Kidney tubule cell (primary cell): ENCODE measurements at regions not wholly inside any gene's neighbourhood (a gene's known extent, or its start where the extent isn't known, plus 50 kb on each side); places are given as distances from the start of the nearest gene placed in this dataset.
"Not testable (repeated sequence)": the region's sequence is repeated elsewhere in the genome, so short reads cannot be mapped to it uniquely, and the experiment has no call there.

ENCODE experiments used
- DNase-seq: peaks from one replicate; pipeline ENCODE4 v3.0.0-alpha.2; 2018; ENCODE audit warnings: low spot score

DNA sequence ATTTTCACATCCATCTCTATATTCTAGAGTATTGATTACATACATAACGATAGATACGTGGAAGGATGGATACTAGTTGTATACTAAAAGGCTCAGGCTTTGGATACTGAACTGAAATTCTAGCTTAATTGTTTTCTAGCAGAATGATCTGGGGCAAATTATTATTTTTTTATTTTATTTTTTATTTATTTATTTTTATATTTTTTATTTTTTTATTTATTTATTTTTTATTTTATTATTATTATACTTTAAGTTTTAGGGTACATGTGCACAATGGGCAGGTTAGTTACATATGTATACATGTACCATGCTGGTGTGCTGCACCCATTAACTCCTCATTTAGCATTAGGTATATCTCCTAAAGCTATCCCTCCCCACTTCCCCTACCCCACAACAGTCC lies 432.6 kb upstream of the GRM7 start:
- DNase-seq: not testable (repeated sequence)

- no peak for DNase-seq
Measured at GRCh38 chr3:6435951-6436350, 425.0 kb upstream of the GRM7 start.

DNA sequence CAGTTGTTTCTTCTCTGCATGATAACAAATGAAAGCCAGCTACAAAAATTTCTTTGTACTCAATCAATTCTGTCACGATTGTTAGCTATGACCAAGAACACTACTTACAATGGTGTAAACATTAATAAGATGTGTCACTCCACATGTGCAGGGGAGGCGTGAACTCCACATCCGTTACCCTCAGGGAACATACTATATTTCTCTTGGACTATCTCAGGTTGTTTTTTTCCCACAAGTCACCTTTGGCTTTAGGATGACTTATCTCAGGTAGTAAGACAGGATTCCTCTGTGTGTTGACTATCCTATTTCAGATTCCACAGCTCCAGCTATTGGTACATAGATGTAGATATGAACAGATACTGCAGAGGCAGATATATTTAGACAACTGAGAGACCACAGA lies 423.3 kb upstream of the GRM7 start:
- DNase-seq: no peak

- no peak for DNase-seq
Measured at GRCh38 chr3:6438031-6438430, 422.9 kb upstream of the GRM7 start.

- DNase-seq: no peak
Measured at GRCh38 chr3:6439226-6439625, 421.7 kb upstream of the GRM7 start.

- no peak for DNase-seq
Measured at GRCh38 chr3:6439824-6440223, 421.1 kb upstream of the GRM7 start.

GRCh38 chr3:6444888-6445658 lies 415.8 kb upstream of the GRM7 start:
- peak; percentile 60 for DNase-seq

GRCh38 chr3:6447166-6447801 lies 413.6 kb upstream of the GRM7 start:
- no peak for DNase-seq

DNA sequence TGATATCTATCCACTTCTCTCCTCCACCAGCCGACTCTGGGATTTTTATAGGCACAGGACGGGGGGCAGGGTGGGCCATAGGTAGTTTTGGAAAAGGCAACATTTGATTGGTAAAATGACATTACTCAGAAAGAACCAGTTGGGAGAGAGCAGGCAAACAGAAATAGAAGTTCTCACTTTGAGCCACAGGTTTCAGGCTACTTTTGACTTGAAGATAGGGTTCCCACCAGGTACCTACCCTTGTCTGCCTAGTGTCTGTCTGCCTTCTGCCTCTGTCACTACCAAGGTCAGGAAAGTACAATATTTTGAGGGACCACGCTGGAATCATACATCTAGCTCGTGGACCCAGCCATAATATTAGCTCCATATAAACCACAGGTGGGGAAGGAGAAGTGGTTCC lies 412.9 kb upstream of the GRM7 start:
- DNase-seq: no peak

- DNase-seq: peak; percentile 30
Measured at GRCh38 chr3:6449099-6449498, 411.8 kb upstream of the GRM7 start.

DNA sequence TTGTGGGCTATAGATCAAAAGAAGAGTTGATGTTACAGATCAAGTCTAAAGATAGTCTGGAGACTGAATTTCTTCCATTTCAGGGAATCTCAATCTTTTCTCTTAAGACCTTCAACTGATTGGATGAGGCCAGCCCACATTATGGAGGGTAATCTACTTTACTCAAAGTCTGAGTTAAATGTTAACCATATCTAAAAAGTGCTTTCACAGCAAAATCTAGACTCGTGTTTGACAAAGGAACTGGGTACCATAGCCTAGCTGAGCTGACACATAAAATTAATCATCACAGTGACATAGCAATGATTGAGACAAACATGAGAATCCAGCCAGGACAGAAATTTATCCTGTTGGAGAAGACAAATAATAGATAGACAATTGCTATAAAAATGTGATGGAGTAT lies 407.9 kb upstream of the GRM7 start:
- DNase-seq: no peak

GRCh38 chr3:6455031-6455430 lies 405.9 kb upstream of the GRM7 start:
- DNase-seq: no peak

- no peak for DNase-seq
Measured at GRCh38 chr3:6467186-6467585, 393.7 kb upstream of the GRM7 start.

DNA sequence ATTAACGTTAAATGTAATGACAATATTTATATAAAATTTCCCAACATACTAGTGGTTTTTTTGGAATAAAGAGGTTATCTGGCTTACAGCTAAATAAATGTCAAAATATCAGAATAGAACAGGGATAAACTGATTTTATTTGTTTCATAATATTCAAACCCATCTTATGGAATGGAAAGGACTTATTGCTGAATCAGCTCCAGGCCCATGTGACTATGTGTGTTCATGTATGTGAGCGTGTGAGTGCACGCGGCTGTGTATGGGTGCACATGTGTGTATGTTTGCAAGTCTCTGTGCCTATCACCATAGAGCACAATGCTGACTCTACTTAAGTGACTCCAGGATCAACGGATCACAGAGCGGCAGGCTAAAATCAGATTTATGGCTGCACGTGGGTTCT lies 392.3 kb upstream of the GRM7 start:
- DNase-seq: no peak

GRCh38 chr3:6471744-6472143 lies 389.2 kb upstream of the GRM7 start:
- DNase-seq: no peak

- not testable (repeated sequence) for DNase-seq
Measured at GRCh38 chr3:6490487-6491327, 370.2 kb upstream of the GRM7 start.

DNA sequence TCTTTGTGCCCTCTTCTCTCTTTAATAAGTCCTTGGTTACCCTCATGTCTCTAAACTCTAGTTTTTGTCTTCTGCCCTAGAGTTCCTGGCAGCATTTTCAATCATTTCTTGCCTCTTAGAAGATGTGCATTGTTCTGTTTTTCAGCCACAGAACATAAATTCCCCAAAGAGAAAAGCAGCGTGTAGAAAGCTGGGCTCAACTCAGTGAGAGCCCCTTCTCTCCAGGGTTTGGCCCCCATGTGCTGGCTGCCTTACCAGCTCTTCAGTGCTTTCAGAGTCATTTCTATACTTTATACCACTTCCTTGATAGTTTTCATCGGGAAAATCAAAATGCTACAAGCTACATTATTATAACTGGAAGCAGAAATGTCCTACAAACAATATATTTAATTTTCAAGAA lies 369.1 kb upstream of the GRM7 start:
- DNase-seq: no peak

GRCh38 chr3:6492306-6492705 lies 368.6 kb upstream of the GRM7 start:
- DNase-seq: no peak

DNA sequence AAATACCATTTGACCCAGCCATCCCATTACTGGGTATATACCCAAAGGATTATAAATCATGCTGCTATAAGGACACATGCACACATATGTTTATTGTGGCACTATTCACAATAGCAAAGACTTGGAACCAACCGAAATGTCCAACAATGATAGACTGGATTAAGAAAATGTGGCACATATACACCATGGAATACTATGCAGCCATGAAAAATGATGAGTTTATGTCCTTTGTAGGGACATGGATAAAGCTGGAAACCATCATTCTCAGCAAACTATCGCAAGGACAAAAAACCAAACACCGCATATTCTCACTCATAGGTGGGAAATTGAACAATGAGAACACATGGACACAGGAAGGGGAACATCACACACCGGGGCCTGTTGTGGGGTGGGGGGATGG lies 362.0 kb upstream of the GRM7 start:
- not testable (repeated sequence) for DNase-seq

DNA sequence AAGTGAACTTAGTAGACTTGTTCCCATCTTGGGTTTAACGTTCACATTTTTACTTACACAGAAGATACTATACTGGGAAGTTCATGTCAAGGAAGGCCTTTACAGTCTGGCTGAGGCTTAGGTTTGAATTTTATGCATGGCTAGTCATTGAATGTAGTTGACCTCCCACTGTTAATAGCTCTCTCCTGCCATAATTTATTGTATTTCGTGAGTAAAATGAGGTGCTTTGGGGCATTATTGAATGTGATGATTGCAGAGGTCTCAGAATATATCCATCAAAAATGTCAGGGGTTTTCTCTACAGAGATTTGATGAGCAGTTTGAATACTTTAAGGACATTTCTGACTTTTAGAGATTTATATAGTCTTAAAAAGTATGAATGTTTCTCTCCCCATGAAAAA lies 356.6 kb upstream of the GRM7 start:
- no peak for DNase-seq

DNA sequence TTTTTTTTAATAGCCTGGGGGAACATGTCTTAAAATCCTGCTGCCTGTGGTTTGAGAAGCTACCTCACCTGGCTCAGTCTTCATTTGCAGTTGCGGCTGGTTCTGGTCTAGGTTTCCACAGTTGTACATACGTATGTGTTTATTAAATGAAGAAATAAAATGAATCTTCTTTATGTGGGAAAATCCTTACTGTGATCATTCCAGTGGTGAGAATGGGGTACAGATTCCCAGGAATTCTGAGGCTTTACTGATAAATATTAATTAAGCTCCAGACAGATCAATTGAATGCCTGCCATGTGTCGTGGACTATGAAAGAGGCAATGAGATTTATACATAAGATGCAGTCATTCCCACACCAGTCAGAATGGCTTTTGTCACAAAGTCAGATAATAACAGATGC lies 356.1 kb upstream of the GRM7 start:
- DNase-seq: no peak

DNA sequence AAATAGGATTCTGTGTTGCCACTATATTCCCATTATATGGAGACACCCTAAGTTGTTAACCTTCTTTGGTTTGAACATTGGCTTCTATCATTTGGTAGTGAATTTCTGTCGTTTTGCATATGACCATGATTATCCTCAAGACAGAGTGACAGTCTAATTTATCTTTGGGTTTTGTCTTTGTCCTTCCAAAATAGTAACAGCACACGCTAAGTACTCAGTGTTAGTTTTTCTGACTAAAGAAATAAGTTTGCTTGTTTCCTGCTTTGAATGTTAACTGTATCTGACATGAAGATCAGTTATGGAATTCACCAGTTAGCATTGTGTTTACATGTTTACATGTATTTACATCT lies 352.5 kb upstream of the GRM7 start:
- DNase-seq: no peak

- no peak for DNase-seq
Measured at GRCh38 chr3:6509576-6509975, 351.3 kb upstream of the GRM7 start.
